ENCODE measurements at regions not wholly inside any gene's neighbourhood (a gene's known extent, or its start where the extent isn't known, plus 50 kb on each side); places are given as distances from the start of the nearest gene placed in this dataset.
A peak's percentile ranks its signal among the peaks of the same experiment; 100 is the strongest.

DNA sequence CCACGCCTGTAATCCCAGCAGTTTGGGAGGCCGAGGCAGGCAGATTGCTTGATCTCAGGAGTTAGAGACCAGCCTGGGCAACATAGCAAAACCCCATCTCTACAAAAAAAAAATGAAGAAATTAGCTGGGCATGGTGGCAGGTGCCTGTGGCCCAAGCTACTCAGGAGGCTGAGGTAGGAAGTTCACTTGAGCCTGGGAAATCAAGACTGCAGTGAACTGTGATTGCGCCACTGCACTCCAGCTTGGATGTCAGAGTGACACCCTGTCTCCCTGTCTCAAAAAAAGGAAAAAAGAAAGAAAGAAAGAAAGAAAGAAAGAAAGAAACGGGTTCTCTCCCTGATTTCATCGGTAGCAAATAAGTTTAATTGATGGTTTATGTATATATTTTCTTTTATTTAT lies 64.6 kb upstream of the ESX1 start:
- no peak overlapping the region for H3K4me3 ChIP-seq (ENCODE audit: low read depth, low read length)
- no peak for DNase-seq (ENCODE audit: low read depth, low spot score)
- TF ChIP-seq, protein P1, sequence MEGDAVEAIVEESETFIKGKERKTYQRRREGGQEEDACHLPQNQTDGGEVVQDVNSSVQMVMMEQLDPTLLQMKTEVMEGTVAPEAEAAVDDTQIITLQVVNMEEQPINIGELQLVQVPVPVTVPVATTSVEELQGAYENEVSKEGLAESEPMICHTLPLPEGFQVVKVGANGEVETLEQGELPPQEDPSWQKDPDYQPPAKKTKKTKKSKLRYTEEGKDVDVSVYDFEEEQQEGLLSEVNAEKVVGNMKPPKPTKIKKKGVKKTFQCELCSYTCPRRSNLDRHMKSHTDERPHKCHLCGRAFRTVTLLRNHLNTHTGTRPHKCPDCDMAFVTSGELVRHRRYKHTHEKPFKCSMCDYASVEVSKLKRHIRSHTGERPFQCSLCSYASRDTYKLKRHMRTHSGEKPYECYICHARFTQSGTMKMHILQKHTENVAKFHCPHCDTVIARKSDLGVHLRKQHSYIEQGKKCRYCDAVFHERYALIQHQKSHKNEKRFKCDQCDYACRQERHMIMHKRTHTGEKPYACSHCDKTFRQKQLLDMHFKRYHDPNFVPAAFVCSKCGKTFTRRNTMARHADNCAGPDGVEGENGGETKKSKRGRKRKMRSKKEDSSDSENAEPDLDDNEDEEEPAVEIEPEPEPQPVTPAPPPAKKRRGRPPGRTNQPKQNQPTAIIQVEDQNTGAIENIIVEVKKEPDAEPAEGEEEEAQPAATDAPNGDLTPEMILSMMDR (IDR thresholded peaks at IDR 0.05; ENCODE audit: low read depth, low read length), result no peak
- in situ Hi-C loops (cut with HindIII; ENCODE audit: low sequenced_read_pairs), result no loop called here

DNA sequence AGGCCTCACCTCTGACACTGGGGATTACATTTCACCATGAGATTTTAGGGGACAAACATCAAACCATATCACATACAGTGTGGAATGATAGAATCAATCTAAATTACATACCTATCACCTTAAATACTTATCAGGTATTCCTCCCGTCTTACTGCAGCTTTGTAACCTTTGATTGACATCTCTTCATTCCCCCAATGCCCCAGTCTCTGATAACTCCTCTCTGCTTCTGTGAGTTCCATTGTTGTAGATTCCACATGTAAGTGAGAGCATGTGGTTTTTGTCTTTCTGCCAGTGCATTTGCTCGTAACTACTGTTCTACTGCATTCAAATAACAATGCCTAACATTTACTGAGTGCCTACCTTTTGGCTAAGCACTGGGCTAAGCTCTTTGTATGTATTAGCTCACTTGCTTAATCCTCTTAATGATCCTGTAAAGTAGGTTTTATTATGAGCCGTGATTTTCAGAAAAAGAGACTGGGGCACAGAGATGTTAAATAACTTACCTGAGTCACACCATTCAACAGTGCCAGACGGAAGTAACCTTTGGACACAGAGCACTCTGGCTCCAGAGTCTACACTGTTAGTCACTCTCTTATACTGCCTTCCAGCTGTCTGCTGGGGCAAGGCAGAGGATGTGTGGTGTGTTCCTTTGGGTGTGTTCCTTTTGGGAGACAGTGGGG lies 63.7 kb upstream of the ESX1 start:
- in situ Hi-C loops (cut with HindIII; ENCODE audit: low sequenced_read_pairs), result no loop called here

DNA sequence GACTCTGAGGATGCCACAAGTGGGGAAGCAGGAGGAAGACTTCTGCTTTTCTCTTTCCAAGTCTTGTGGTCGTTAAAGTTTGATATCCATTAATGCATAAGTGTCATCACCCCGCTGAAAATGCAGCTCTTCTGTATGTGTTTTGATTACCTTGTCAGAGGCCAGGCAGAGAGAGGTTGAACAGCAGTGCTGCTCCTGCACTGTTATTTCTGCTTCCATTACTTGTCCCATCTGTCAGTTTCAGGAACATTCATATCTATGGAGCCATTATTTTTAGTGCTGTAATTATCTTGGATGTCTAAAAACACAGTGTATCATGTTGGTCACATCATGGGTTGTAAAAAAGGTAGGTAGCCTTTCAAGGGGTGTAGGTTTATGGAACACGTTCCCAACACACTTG lies 62.0 kb upstream of the ESX1 start:
- TF ChIP-seq, protein P1 (IDR thresholded peaks at IDR 0.05; ENCODE audit: low read depth, low read length), result no peak
- DNase-seq (ENCODE audit: low read depth, low spot score), result no peak
- in situ Hi-C loops (cut with HindIII; ENCODE audit: low sequenced_read_pairs), result no loop called here

More for the DNA sequence above, 63.7 kb upstream of the ESX1 start:
- no peak overlapping the region for H3K4me3 ChIP-seq (ENCODE audit: low read depth, low read length)
- DNase-seq (ENCODE audit: low read depth, low spot score), result peak; percentile 56
- TF ChIP-seq, protein P1 (IDR thresholded peaks at IDR 0.05; ENCODE audit: low read depth, low read length), result no peak

DNA sequence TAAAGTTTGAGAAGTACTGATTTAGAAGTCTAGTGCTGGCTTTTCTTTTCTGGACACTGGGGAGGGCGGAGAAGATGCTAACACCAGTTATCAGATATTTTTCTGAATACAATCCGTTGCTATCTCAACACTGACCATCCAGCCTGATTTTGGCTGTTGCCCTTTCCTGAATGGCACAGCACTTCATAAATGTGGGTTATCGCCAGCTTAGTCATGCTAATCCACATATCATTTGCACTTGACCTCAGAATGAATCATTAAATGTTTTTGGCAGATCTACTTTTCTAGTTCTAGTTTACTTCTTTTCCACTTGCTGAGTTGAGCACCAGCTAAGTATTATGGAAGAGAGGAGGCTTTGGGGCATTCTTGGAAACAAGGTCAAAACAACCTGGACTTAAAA lies 60.8 kb upstream of the ESX1 start:
- TF ChIP-seq, protein P1 (IDR thresholded peaks at IDR 0.05; ENCODE audit: low read depth, low read length), result no peak
- DNase-seq (ENCODE audit: low read depth, low spot score), result peak; percentile 68
- in situ Hi-C loops (cut with HindIII; ENCODE audit: low sequenced_read_pairs), result no loop called here
- H3K4me3 ChIP-seq (ENCODE audit: low read depth, low read length), result no peak overlapping the region

More for the DNA sequence above, 62.0 kb upstream of the ESX1 start:
- no peak overlapping the region for H3K4me3 ChIP-seq (ENCODE audit: low read depth, low read length)

DNA sequence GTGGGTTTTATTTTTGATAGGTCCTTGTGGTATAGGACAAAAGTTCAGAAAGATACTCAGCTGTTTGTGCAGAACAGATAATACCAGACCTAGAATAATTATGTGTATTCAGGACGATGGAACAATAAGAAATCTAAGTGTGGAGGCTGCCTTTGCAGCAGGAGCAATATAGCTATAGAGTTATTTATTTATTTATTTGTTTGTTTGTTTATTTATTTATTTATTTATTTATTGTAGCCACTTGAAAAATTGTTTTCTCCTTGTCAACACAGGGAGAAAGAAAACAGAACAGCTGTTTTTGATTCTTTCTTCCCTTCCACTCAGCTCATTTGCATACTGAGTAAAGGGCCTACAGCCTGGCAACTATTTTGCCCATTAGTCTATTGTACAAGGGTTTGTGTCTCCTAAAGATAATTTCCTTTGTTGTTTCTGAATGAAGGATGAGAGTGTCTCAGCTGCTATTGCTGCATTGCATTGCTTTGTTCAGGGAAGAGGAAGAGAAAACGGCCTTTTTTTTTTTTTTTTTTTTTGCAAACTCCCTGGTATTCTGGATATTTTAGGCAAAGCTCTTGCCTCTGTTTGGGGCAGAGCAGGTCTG lies 56.0 kb upstream of the ESX1 start:
- H3K4me3 ChIP-seq (ENCODE audit: low read depth, low read length), result no peak overlapping the region
- in situ Hi-C loops (cut with HindIII; ENCODE audit: low sequenced_read_pairs), result no loop called here
- TF ChIP-seq, protein P1 (IDR thresholded peaks at IDR 0.05; ENCODE audit: low read depth, low read length), result no peak
- DNase-seq (ENCODE audit: low read depth, low spot score), result no peak

DNA sequence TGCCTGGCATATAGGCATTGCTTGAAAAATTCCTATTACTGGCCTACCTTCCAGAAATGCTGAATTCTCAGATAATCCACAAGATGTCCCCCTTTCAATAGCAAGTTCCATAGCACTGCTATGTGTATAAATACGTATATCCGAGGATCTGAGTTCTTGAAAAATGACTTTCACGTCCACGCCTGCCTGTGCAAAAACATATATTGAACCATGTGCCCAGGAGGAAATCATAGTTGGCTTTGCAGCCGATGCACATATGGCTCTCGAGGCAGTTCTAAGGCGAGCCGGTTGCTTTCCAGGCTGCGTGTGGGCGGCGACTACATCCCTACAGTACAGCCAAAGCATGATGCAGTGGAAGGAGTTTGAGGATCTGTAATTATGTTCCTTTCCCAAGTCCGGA lies 55.4 kb upstream of the ESX1 start:
- H3K4me3 ChIP-seq (ENCODE audit: low read depth, low read length), result peak overlapping the region; percentile 21
- in situ Hi-C loops (cut with HindIII; ENCODE audit: low sequenced_read_pairs), result no loop called here
- DNase-seq (ENCODE audit: low read depth, low spot score), result peak; percentile 49
- TF ChIP-seq, protein P1 (IDR thresholded peaks at IDR 0.05; ENCODE audit: low read depth, low read length), result peak; percentile 46
